ENCODE measurements at regions not wholly inside any gene's neighbourhood (a gene's known extent, or its start where the extent isn't known, plus 50 kb on each side); places are given as distances from the start of the nearest gene placed in this dataset.

GRCh38 chr1:229753764-229754551 lies 127.9 kb downstream of the URB2 start:
- Mint-ChIP-seq H3K36me3 (no peaks in the 10 kb centered on the region), H3K4me3 (peak overlapping the region in 2 of 4 donors; percentile 5 to 52), H3K4me1 (peaks cover 0 to 5% (median 4%) of the 10 kb centered on the region in 3 donors), H3K9me3 (peaks cover 1 to 8% (median 2%) of the 10 kb centered on the region in 3 donors), H3K27ac (no peak overlapping the region), H3K27me3 (peaks cover 6% of the 10 kb centered on the region)

GRCh38 chr1:229756666-229757065 lies 130.6 kb downstream of the URB2 start:
- no peaks in the 10 kb centered on the region for H3K36me3 Mint-ChIP-seq
- peaks cover 0 to 8% (median 2%) of the 10 kb centered on the region in 3 donors for H3K9me3 Mint-ChIP-seq
- H3K27ac Mint-ChIP-seq: no peak overlapping the region
- no peak overlapping the region for H3K4me3 Mint-ChIP-seq
- peaks cover 10% of the 10 kb centered on the region for H3K27me3 Mint-ChIP-seq
- H3K4me1 Mint-ChIP-seq: peaks cover 0 to 5% (median 4%) of the 10 kb centered on the region in 3 donors

GRCh38 chr1:229757226-229757625 lies 131.2 kb downstream of the URB2 start:
- H3K36me3 Mint-ChIP-seq: no peaks in the 10 kb centered on the region
- H3K4me1 Mint-ChIP-seq: peaks cover 0 to 5% (median 4%) of the 10 kb centered on the region in 3 donors

GRCh38 chr1:229758101-229759036 lies 132.3 kb downstream of the URB2 start:
- H3K9me3 Mint-ChIP-seq: peaks cover 0 to 8% (median 2%) of the 10 kb centered on the region in 3 donors
- H3K36me3 Mint-ChIP-seq: no peaks in the 10 kb centered on the region
- H3K27ac Mint-ChIP-seq: no peak overlapping the region
- H3K27me3 Mint-ChIP-seq: peaks cover 10% of the 10 kb centered on the region
- H3K4me3 Mint-ChIP-seq: no peak overlapping the region
- H3K4me1 Mint-ChIP-seq: peaks cover 0 to 5% (median 4%) of the 10 kb centered on the region in 3 donors

More at GRCh38 chr1:229757226-229757625, 131.2 kb downstream of the URB2 start:
- Mint-ChIP-seq H3K4me3 (no peak overlapping the region), H3K27me3 (peaks cover 10% of the 10 kb centered on the region), H3K9me3 (peaks cover 0 to 8% (median 2%) of the 10 kb centered on the region in 3 donors), H3K27ac (no peak overlapping the region)

- Mint-ChIP-seq H3K4me1 (peaks cover 0 to 4% (median 3%) of the 10 kb centered on the region in 3 donors), H3K27ac (no peak overlapping the region), H3K27me3 (peaks cover 10% of the 10 kb centered on the region), H3K36me3 (no peaks in the 10 kb centered on the region), H3K4me3 (no peak overlapping the region), H3K9me3 (peaks cover 0 to 8% (median 2%) of the 10 kb centered on the region in 3 donors)
These were observed 133.0 kb downstream of the URB2 start for GRCh38 chr1:229759037-229759435.

- peaks cover 0 to 8% (median 2%) of the 10 kb centered on the region in 3 donors for H3K9me3 Mint-ChIP-seq
- peaks cover 10% of the 10 kb centered on the region for H3K27me3 Mint-ChIP-seq
- no peak overlapping the region for H3K4me3 Mint-ChIP-seq
- H3K4me1 Mint-ChIP-seq: no peaks in the 10 kb centered on the region
- no peaks in the 10 kb centered on the region for H3K36me3 Mint-ChIP-seq
- H3K27ac Mint-ChIP-seq: no peak overlapping the region
These were observed 133.5 kb downstream of the URB2 start for GRCh38 chr1:229759586-229759985.

GRCh38 chr1:229760478-229760996 lies 134.5 kb downstream of the URB2 start:
- Mint-ChIP-seq H3K36me3 (no peaks in the 10 kb centered on the region), H3K9me3 (peaks cover 0 to 8% (median 2%) of the 10 kb centered on the region in 3 donors), H3K4me3 (no peak overlapping the region), H3K27me3 (peaks cover 10% of the 10 kb centered on the region), H3K27ac (no peak overlapping the region), H3K4me1 (no peaks in the 10 kb centered on the region)

GRCh38 chr1:229762891-229763290 lies 136.8 kb downstream of the URB2 start:
- peaks cover 8% of the 10 kb centered on the region for H3K27me3 Mint-ChIP-seq
- H3K4me1 Mint-ChIP-seq: no peaks in the 10 kb centered on the region
- no peak overlapping the region for H3K4me3 Mint-ChIP-seq
- H3K27ac Mint-ChIP-seq: no peak overlapping the region
- no peaks in the 10 kb centered on the region for H3K9me3 Mint-ChIP-seq
- no peaks in the 10 kb centered on the region for H3K36me3 Mint-ChIP-seq

GRCh38 chr1:229768232-229768631 lies 142.2 kb downstream of the URB2 start:
- Mint-ChIP-seq H3K9me3 (no peaks in the 10 kb centered on the region), H3K4me3 (no peak overlapping the region), H3K27ac (no peak overlapping the region), H3K27me3 (peaks cover 19% of the 10 kb centered on the region), H3K4me1 (peaks cover 0 to 3% (median 0%) of the 10 kb centered on the region in 3 donors), H3K36me3 (peaks cover 3% of the 10 kb centered on the region)

- Mint-ChIP-seq H3K27ac (no peak overlapping the region), H3K27me3 (peaks cover 22% of the 10 kb centered on the region), H3K4me1 (peaks cover 4 to 6% (median 5%) of the 10 kb centered on the region in 3 donors), H3K9me3 (peaks cover 0 to 2% (median 0%) of the 10 kb centered on the region in 3 donors), H3K36me3 (peaks cover 3% of the 10 kb centered on the region), H3K4me3 (no peak overlapping the region)
These were observed 143.0 kb downstream of the URB2 start for GRCh38 chr1:229769006-229769405.

GRCh38 chr1:229769809-229770208 lies 143.8 kb downstream of the URB2 start:
- Mint-ChIP-seq H3K4me1 (peaks cover 4 to 6% (median 5%) of the 10 kb centered on the region in 3 donors), H3K9me3 (peaks cover 0 to 2% (median 0%) of the 10 kb centered on the region in 3 donors), H3K36me3 (peaks cover 3% of the 10 kb centered on the region), H3K4me3 (no peak overlapping the region), H3K27me3 (peaks cover 23% of the 10 kb centered on the region), H3K27ac (peak overlapping the region in 1 of 3 donors; percentile 86)

- peaks cover 4% of the 10 kb centered on the region for H3K36me3 Mint-ChIP-seq
- H3K27ac Mint-ChIP-seq: no peak overlapping the region
- H3K4me3 Mint-ChIP-seq: no peak overlapping the region
- peaks cover under 1 to 2% (median 2%) of the 10 kb centered on the region in 3 donors for H3K4me1 Mint-ChIP-seq
- H3K9me3 Mint-ChIP-seq: peaks cover 0 to 1% (median 0%) of the 10 kb centered on the region in 3 donors
- H3K27me3 Mint-ChIP-seq: peaks cover 24% of the 10 kb centered on the region
These were observed 152.7 kb downstream of the URB2 start for GRCh38 chr1:229778794-229779193.

- H3K9me3 Mint-ChIP-seq: peaks cover 0 to 3% (median 0%) of the 10 kb centered on the region in 3 donors
- H3K27ac Mint-ChIP-seq: no peak overlapping the region
- H3K4me3 Mint-ChIP-seq: no peak overlapping the region
- no peaks in the 10 kb centered on the region for H3K4me1 Mint-ChIP-seq
- peaks cover 4% of the 10 kb centered on the region for H3K36me3 Mint-ChIP-seq
- H3K27me3 Mint-ChIP-seq: peaks cover 23% of the 10 kb centered on the region
These were observed 155.4 kb downstream of the URB2 start for GRCh38 chr1:229781453-229781852.

GRCh38 chr1:229782469-229782868 lies 156.4 kb downstream of the URB2 start:
- no peak overlapping the region for H3K4me3 Mint-ChIP-seq
- H3K4me1 Mint-ChIP-seq: no peaks in the 10 kb centered on the region
- peaks cover 0 to 3% (median 0%) of the 10 kb centered on the region in 3 donors for H3K9me3 Mint-ChIP-seq
- H3K36me3 Mint-ChIP-seq: peaks cover 4% of the 10 kb centered on the region
- no peak overlapping the region for H3K27ac Mint-ChIP-seq
- H3K27me3 Mint-ChIP-seq: peaks cover 21% of the 10 kb centered on the region

GRCh38 chr1:229784834-229785233 lies 158.8 kb downstream of the URB2 start:
- peaks cover 16% of the 10 kb centered on the region for H3K27me3 Mint-ChIP-seq
- H3K4me1 Mint-ChIP-seq: peaks cover 0 to 2% (median 0%) of the 10 kb centered on the region in 3 donors
- peaks cover 4% of the 10 kb centered on the region for H3K36me3 Mint-ChIP-seq
- peaks cover 2 to 6% (median 4%) of the 10 kb centered on the region in 3 donors for H3K9me3 Mint-ChIP-seq
- H3K4me3 Mint-ChIP-seq: no peak overlapping the region
- H3K27ac Mint-ChIP-seq: no peak overlapping the region
